BLaER1 treated with 17β-estradiol and CSF1 and Interleukin-3, amounts not matched to agents 10 nM and 100 nM (cell line): ENCODE measurements at regions not wholly inside any gene's neighbourhood (a gene's known extent, or its start where the extent isn't known, plus 50 kb on each side); places are given as distances from the start of the nearest gene placed in this dataset.

Experiments
- H3K27ac ChIP-seq, 11 experiments: shearing (Covaris generic); formaldehyde crosslinking; 2 replicates each; pipeline ENCODE4 v1.8.1; 2022
- H3K27me3 ChIP-seq, 11 experiments: shearing (Covaris generic); formaldehyde crosslinking; 2 replicates each; pipeline ENCODE4 v1.8.1; 2022
- H3K36me3 ChIP-seq, 11 experiments: shearing (Covaris generic); formaldehyde crosslinking; 2 replicates each; pipeline ENCODE4 v1.8.1; 2022
- H3K4me1 ChIP-seq, 10 experiments: shearing (Covaris generic); formaldehyde crosslinking; 2 replicates each; pipeline ENCODE4 v1.8.1; 2022
- H3K4me2 ChIP-seq, 11 experiments: shearing (Covaris generic); formaldehyde crosslinking; 2 replicates each; pipeline ENCODE4 v1.8.1; 2022
- H3K4me3 ChIP-seq, 10 experiments: shearing (Covaris generic); formaldehyde crosslinking; 2 replicates each; pipeline ENCODE4 v1.8.1; 2022
- H3K9ac ChIP-seq, 11 experiments: shearing (Covaris generic); formaldehyde crosslinking; 2 replicates each; pipeline ENCODE4 v1.8.1; 2022
- H3K9me3 ChIP-seq, 11 experiments: shearing (Covaris generic); formaldehyde crosslinking; replicated peaks in 1 of 11; 2 replicates each; pipeline ENCODE4 v1.8.1; 2022
- H4K20me1 ChIP-seq, 11 experiments: shearing (Covaris generic); formaldehyde crosslinking; 2 replicates each; pipeline ENCODE4 v1.8.1; 2022
- Cebpa-rat ChIP-seq, 11 experiments: shearing (Covaris generic); IDR thresholded peaks; 2 replicates each; pipeline ENCODE4 v1.8.1; 2022

GRCh38 chr9:14415947-14416346 is 102.0 kb upstream of the NFIB start:
- Histone ChIP-seq H3K9ac (no peak overlapping the region), H3K4me1 (no peaks in the 10 kb centered on the region; a peak in 1 of 20 replicates), H4K20me1 (no peaks in the 10 kb centered on the region), H3K9me3 (peaks cover 0 to 6% (median 0%) of the 10 kb centered on the region in 11 experiments; a peak in 1 of 22 replicates), H3K4me2 (no peak overlapping the region), H3K4me3 (no peak overlapping the region), H3K36me3 (no peaks in the 10 kb centered on the region), H3K27ac (no peak overlapping the region), H3K27me3 (no peaks in the 10 kb centered on the region)
- TF ChIP-seq Cebpa-rat (IDR thresholded peaks at IDR 0.05), result no peak

- Histone ChIP-seq H3K9me3 (peaks cover 0 to 6% (median 0%) of the 10 kb centered on the region in 11 experiments; a peak in 1 of 22 replicates), H3K36me3 (no peaks in the 10 kb centered on the region), H3K9ac (no peak overlapping the region), H4K20me1 (no peaks in the 10 kb centered on the region), H3K4me3 (no peak overlapping the region), H3K27me3 (no peaks in the 10 kb centered on the region), H3K4me2 (no peak overlapping the region), H3K27ac (no peak overlapping the region), H3K4me1 (no peaks in the 10 kb centered on the region; a peak in 1 of 20 replicates)
- TF ChIP-seq Cebpa-rat (IDR thresholded peaks at IDR 0.05), result no peak
Measured at GRCh38 chr9:14413812-14414211, 99.9 kb upstream of the NFIB start.

GRCh38 chr9:14412775-14413174 is 98.8 kb upstream of the NFIB start:
- H3K9ac ChIP-seq, result no peak overlapping the region
- no peak overlapping the region for H3K27ac ChIP-seq
- TF ChIP-seq Cebpa-rat (IDR thresholded peaks at IDR 0.05), result no peak
- no peaks in the 10 kb centered on the region for H4K20me1 ChIP-seq
- no peaks in the 10 kb centered on the region for H3K4me1 ChIP-seq
- no peak overlapping the region for H3K4me2 ChIP-seq
- no peak overlapping the region for H3K4me3 ChIP-seq
- H3K9me3 ChIP-seq, result peaks cover 0 to 6% (median 0%) of the 10 kb centered on the region in 11 experiments; a peak in 1 of 22 replicates
- no peaks in the 10 kb centered on the region for H3K36me3 ChIP-seq
- H3K27me3 ChIP-seq, result no peaks in the 10 kb centered on the region

- no peak overlapping the region for H3K4me3 ChIP-seq
- H3K4me1 ChIP-seq, result peaks cover 0 to 5% (median 0%) of the 10 kb centered on the region in 10 experiments; a peak in 1 of 20 replicates
- H3K27ac ChIP-seq, result no peak overlapping the region
- H3K4me2 ChIP-seq, result no peak overlapping the region
- no peaks in the 10 kb centered on the region for H4K20me1 ChIP-seq
- H3K9ac ChIP-seq, result no peak overlapping the region
- no peaks in the 10 kb centered on the region for H3K9me3 ChIP-seq
- no peak for TF ChIP-seq Cebpa-rat (IDR thresholded peaks at IDR 0.05)
- no peaks in the 10 kb centered on the region for H3K36me3 ChIP-seq
- no peaks in the 10 kb centered on the region for H3K27me3 ChIP-seq
Measured at GRCh38 chr9:14406463-14406862, 92.5 kb upstream of the NFIB start.

- H3K27me3 ChIP-seq, result no peaks in the 10 kb centered on the region
- H3K36me3 ChIP-seq, result no peaks in the 10 kb centered on the region
- no peaks in the 10 kb centered on the region for H4K20me1 ChIP-seq
- H3K4me3 ChIP-seq, result no peak overlapping the region
- peaks cover 0 to 5% (median 0%) of the 10 kb centered on the region in 10 experiments; a peak in 1 of 20 replicates for H3K4me1 ChIP-seq
- no peak overlapping the region for H3K4me2 ChIP-seq
- no peak overlapping the region for H3K27ac ChIP-seq
- TF ChIP-seq Cebpa-rat (IDR thresholded peaks at IDR 0.05), result no peak
- no peaks in the 10 kb centered on the region for H3K9me3 ChIP-seq
- H3K9ac ChIP-seq, result no peak overlapping the region
Measured at GRCh38 chr9:14405176-14405706, 91.3 kb upstream of the NFIB start.

- Histone ChIP-seq H3K27me3 (no peaks in the 10 kb centered on the region), H3K4me1 (peaks cover 0 to 5% (median 0%) of the 10 kb centered on the region in 10 experiments; a peak in 1 of 20 replicates), H3K27ac (no peak overlapping the region), H3K9ac (no peak overlapping the region), H3K4me2 (no peak overlapping the region), H3K9me3 (no peaks in the 10 kb centered on the region), H4K20me1 (no peaks in the 10 kb centered on the region), H3K36me3 (no peaks in the 10 kb centered on the region), H3K4me3 (no peak overlapping the region)
- no peak for TF ChIP-seq Cebpa-rat (IDR thresholded peaks at IDR 0.05)
Measured at GRCh38 chr9:14403081-14403480, 89.1 kb upstream of the NFIB start.

- H3K4me1 ChIP-seq, result peaks cover 0 to 5% (median 0%) of the 10 kb centered on the region in 10 experiments; a peak in 1 of 20 replicates
- no peak overlapping the region for H3K9ac ChIP-seq
- H3K36me3 ChIP-seq, result no peaks in the 10 kb centered on the region
- no peaks in the 10 kb centered on the region for H4K20me1 ChIP-seq
- no peak overlapping the region for H3K4me2 ChIP-seq
- H3K4me3 ChIP-seq, result no peak overlapping the region
- TF ChIP-seq Cebpa-rat (IDR thresholded peaks at IDR 0.05), result no peak
- H3K27me3 ChIP-seq, result no peaks in the 10 kb centered on the region
- H3K27ac ChIP-seq, result no peak overlapping the region
- H3K9me3 ChIP-seq, result no peaks in the 10 kb centered on the region
Measured at GRCh38 chr9:14402583-14402982, 88.6 kb upstream of the NFIB start.

- peaks cover 0 to 5% (median 0%) of the 10 kb centered on the region in 10 experiments; a peak in 1 of 20 replicates for H3K4me1 ChIP-seq
- H3K4me2 ChIP-seq, result peak overlapping the region in 3 of 11 experiments; percentile 9 to 51 (median 13); a peak in 3 of 22 replicates
- H3K36me3 ChIP-seq, result no peaks in the 10 kb centered on the region
- H3K9ac ChIP-seq, result no peak overlapping the region
- H4K20me1 ChIP-seq, result no peaks in the 10 kb centered on the region
- TF ChIP-seq Cebpa-rat (IDR thresholded peaks at IDR 0.05), result no peak
- no peak overlapping the region for H3K27ac ChIP-seq
- no peaks in the 10 kb centered on the region for H3K27me3 ChIP-seq
- H3K4me3 ChIP-seq, result no peak overlapping the region
- H3K9me3 ChIP-seq, result no peaks in the 10 kb centered on the region
Measured at GRCh38 chr9:14401911-14402310, 88.0 kb upstream of the NFIB start.

GRCh38 chr9:14400658-14400995 is 86.7 kb upstream of the NFIB start:
- no peak overlapping the region for H3K4me2 ChIP-seq
- H3K4me1 ChIP-seq, result peaks cover 0 to 5% (median 0%) of the 10 kb centered on the region in 10 experiments; a peak in 1 of 20 replicates
- H3K36me3 ChIP-seq, result no peaks in the 10 kb centered on the region
- no peak overlapping the region for H3K9ac ChIP-seq
- TF ChIP-seq Cebpa-rat (IDR thresholded peaks at IDR 0.05), result 0 out of 22 replicates have a peak, but pooled peaks of 1 of the 11 experiments have one; percentile 20
- H3K4me3 ChIP-seq, result no peak overlapping the region
- no peaks in the 10 kb centered on the region for H3K9me3 ChIP-seq
- no peak overlapping the region for H3K27ac ChIP-seq
- no peaks in the 10 kb centered on the region for H4K20me1 ChIP-seq
- no peaks in the 10 kb centered on the region for H3K27me3 ChIP-seq
